ENCODE measurements at regions not wholly inside any gene's neighbourhood (a gene's known extent, or its start where the extent isn't known, plus 50 kb on each side); places are given as distances from the start of the nearest gene placed in this dataset.

- no peaks in the 10 kb centered on the region for H3K79me2 ChIP-seq (ENCODE audit: low read length)
- no peak overlapping the region for H3K4me3 ChIP-seq (ENCODE audit: low read length)
- no peak overlapping the region for H3K27ac ChIP-seq (ENCODE audit: low read length)
- no peak overlapping the region for H3K9ac ChIP-seq (ENCODE audit: low read length)
- H3K9me3 ChIP-seq (ENCODE audit: low read length), result no peaks in the 10 kb centered on the region
- no peaks in the 10 kb centered on the region for H3K36me3 ChIP-seq (ENCODE audit: insufficient read depth, low read length)
- no peaks in the 10 kb centered on the region for H3K4me1 ChIP-seq (ENCODE audit: low read length)
- no peaks in the 10 kb centered on the region for H4K20me1 ChIP-seq (ENCODE audit: insufficient read depth, low read depth, low read length)
- H3K27me3 ChIP-seq (ENCODE audit: low read length), result no peaks in the 10 kb centered on the region
- H2AFZ ChIP-seq (ENCODE audit: low read length), result no peak overlapping the region
- no peaks in the 10 kb centered on the region for H3K9me2 ChIP-seq (replicated peaks; ENCODE audit: insufficient read depth, low read length)
- no peak overlapping the region for H3K4me2 ChIP-seq (ENCODE audit: low read depth, low read length, poor library complexity, severe bottlenecking)
- DNase-seq, result no peak
Measured at GRCh38 chr17:14444915-14445314, 144.0 kb downstream of the HS3ST3B1 start.

GRCh38 chr17:14442798-14443528, 142.1 kb downstream of the HS3ST3B1 start:
- Histone ChIP-seq H2AFZ (ENCODE audit: low read length) (no peak overlapping the region), H3K36me3 (ENCODE audit: insufficient read depth, low read length) (no peaks in the 10 kb centered on the region), H3K79me2 (ENCODE audit: low read length) (no peaks in the 10 kb centered on the region), H3K27me3 (ENCODE audit: low read length) (no peaks in the 10 kb centered on the region), H3K4me3 (ENCODE audit: low read length) (no peak overlapping the region), H3K4me1 (ENCODE audit: low read length) (no peaks in the 10 kb centered on the region), H3K9ac (ENCODE audit: low read length) (no peak overlapping the region), H3K9me3 (ENCODE audit: low read length) (no peaks in the 10 kb centered on the region), H3K9me2 (replicated peaks; ENCODE audit: insufficient read depth, low read length) (no peaks in the 10 kb centered on the region), H4K20me1 (ENCODE audit: insufficient read depth, low read depth, low read length) (no peaks in the 10 kb centered on the region), H3K27ac (ENCODE audit: low read length) (no peak overlapping the region), H3K4me2 (ENCODE audit: low read depth, low read length, poor library complexity, severe bottlenecking) (no peak overlapping the region)
- DNase-seq, result no peak

GRCh38 chr17:14437176-14437575, 136.3 kb downstream of the HS3ST3B1 start:
- H3K36me3 ChIP-seq (ENCODE audit: insufficient read depth, low read length), result no peaks in the 10 kb centered on the region
- H3K27me3 ChIP-seq (ENCODE audit: low read length), result no peaks in the 10 kb centered on the region
- H3K4me1 ChIP-seq (ENCODE audit: low read length), result no peaks in the 10 kb centered on the region
- no peak overlapping the region for H3K4me3 ChIP-seq (ENCODE audit: low read length)
- no peak overlapping the region for H2AFZ ChIP-seq (ENCODE audit: low read length)
- no peak for DNase-seq
- H3K9me2 ChIP-seq (replicated peaks; ENCODE audit: insufficient read depth, low read length), result no peaks in the 10 kb centered on the region
- no peak overlapping the region for H3K27ac ChIP-seq (ENCODE audit: low read length)
- no peaks in the 10 kb centered on the region for H3K9me3 ChIP-seq (ENCODE audit: low read length)
- no peak overlapping the region for H3K4me2 ChIP-seq (ENCODE audit: low read depth, low read length, poor library complexity, severe bottlenecking)
- no peak overlapping the region for H3K9ac ChIP-seq (ENCODE audit: low read length)
- no peaks in the 10 kb centered on the region for H3K79me2 ChIP-seq (ENCODE audit: low read length)
- H4K20me1 ChIP-seq (ENCODE audit: insufficient read depth, low read depth, low read length), result no peaks in the 10 kb centered on the region

DNA sequence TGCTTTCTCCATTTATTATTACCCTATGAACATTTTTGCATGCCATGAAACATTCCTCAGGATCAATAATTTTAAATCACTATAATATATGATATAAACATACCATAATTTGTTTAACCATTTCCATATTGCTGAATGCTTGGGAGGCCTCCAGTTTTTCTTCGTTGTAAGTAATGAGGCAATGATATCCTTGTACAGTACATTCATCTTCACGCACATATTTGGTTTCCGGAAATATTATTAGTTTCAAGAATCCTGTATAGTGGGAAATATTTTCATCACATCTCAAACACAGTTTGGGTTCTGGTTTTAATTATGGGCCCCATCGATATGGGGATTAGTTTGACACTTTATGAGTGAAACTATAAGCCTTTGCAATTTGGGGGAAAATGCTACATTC, 135.4 kb downstream of the HS3ST3B1 start:
- Histone ChIP-seq H3K4me1 (ENCODE audit: low read length) (no peaks in the 10 kb centered on the region), H3K27ac (ENCODE audit: low read length) (no peak overlapping the region), H3K4me3 (ENCODE audit: low read length) (no peak overlapping the region), H2AFZ (ENCODE audit: low read length) (no peak overlapping the region), H3K9me3 (ENCODE audit: low read length) (no peaks in the 10 kb centered on the region), H3K79me2 (ENCODE audit: low read length) (no peaks in the 10 kb centered on the region), H3K27me3 (ENCODE audit: low read length) (no peaks in the 10 kb centered on the region), H3K9ac (ENCODE audit: low read length) (no peak overlapping the region), H4K20me1 (ENCODE audit: insufficient read depth, low read depth, low read length) (no peaks in the 10 kb centered on the region), H3K36me3 (ENCODE audit: insufficient read depth, low read length) (no peaks in the 10 kb centered on the region), H3K9me2 (replicated peaks; ENCODE audit: insufficient read depth, low read length) (no peaks in the 10 kb centered on the region), H3K4me2 (ENCODE audit: low read depth, low read length, poor library complexity, severe bottlenecking) (no peak overlapping the region)
- DNase-seq, result no peak

DNA sequence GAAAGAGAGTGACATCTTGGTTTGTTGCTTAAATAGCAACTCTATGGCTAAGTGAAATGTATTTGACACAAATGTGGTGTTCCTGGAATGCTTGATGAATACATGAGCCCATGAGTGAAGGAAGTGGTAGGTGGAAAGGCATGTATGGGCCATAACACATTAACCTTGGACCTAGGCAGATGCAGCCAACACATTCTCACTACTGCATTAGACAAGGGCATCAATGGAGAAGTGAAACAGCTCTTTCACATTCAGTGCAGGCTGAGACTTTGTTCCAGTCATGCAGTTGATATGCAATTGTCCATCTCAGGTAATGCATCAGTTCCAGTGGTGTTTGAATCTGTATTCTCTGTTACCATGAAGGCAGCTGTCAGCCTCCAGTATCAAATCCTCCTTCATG, 133.6 kb downstream of the HS3ST3B1 start:
- DNase-seq, result no peak
- Histone ChIP-seq H3K27me3 (ENCODE audit: low read length) (no peaks in the 10 kb centered on the region), H3K27ac (ENCODE audit: low read length) (no peak overlapping the region), H3K9ac (ENCODE audit: low read length) (no peak overlapping the region), H3K4me2 (ENCODE audit: low read depth, low read length, poor library complexity, severe bottlenecking) (no peak overlapping the region), H3K36me3 (ENCODE audit: insufficient read depth, low read length) (no peaks in the 10 kb centered on the region), H3K79me2 (ENCODE audit: low read length) (no peaks in the 10 kb centered on the region), H3K9me2 (replicated peaks; ENCODE audit: insufficient read depth, low read length) (no peaks in the 10 kb centered on the region), H4K20me1 (ENCODE audit: insufficient read depth, low read depth, low read length) (no peaks in the 10 kb centered on the region), H3K4me1 (ENCODE audit: low read length) (no peaks in the 10 kb centered on the region), H2AFZ (ENCODE audit: low read length) (no peak overlapping the region), H3K4me3 (ENCODE audit: low read length) (no peak overlapping the region), H3K9me3 (ENCODE audit: low read length) (no peaks in the 10 kb centered on the region)

DNA sequence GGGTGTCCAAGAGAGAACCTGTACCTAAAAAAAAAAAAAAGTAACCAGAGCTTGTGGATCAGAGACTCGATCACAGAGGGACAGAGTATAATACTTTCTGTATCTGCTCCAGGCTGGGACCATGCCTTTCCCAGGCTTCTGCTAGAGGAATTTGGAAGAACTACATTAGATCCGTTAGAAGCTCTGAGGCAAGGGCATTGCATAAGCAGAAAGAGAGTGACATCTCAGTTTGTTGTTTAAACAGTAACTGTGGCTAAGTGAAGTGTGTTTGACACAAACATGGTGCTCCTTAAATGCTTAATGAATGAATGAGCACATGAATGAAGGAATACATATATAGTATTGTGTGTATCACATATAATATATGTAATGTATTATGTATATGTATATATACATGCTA, 131.2 kb downstream of the HS3ST3B1 start:
- DNase-seq, result no peak
- no peaks in the 10 kb centered on the region for H3K9me3 ChIP-seq (ENCODE audit: low read length)
- H4K20me1 ChIP-seq (ENCODE audit: insufficient read depth, low read depth, low read length), result no peaks in the 10 kb centered on the region
- no peaks in the 10 kb centered on the region for H3K79me2 ChIP-seq (ENCODE audit: low read length)
- no peaks in the 10 kb centered on the region for H3K36me3 ChIP-seq (ENCODE audit: insufficient read depth, low read length)
- no peak overlapping the region for H2AFZ ChIP-seq (ENCODE audit: low read length)
- H3K9ac ChIP-seq (ENCODE audit: low read length), result no peak overlapping the region
- no peaks in the 10 kb centered on the region for H3K27me3 ChIP-seq (ENCODE audit: low read length)
- H3K9me2 ChIP-seq (replicated peaks; ENCODE audit: insufficient read depth, low read length), result no peaks in the 10 kb centered on the region
- H3K27ac ChIP-seq (ENCODE audit: low read length), result no peak overlapping the region
- peaks cover 18% of the 10 kb centered on the region for H3K4me1 ChIP-seq (ENCODE audit: low read length)
- no peak overlapping the region for H3K4me2 ChIP-seq (ENCODE audit: low read depth, low read length, poor library complexity, severe bottlenecking)
- H3K4me3 ChIP-seq (ENCODE audit: low read length), result no peak overlapping the region

DNA sequence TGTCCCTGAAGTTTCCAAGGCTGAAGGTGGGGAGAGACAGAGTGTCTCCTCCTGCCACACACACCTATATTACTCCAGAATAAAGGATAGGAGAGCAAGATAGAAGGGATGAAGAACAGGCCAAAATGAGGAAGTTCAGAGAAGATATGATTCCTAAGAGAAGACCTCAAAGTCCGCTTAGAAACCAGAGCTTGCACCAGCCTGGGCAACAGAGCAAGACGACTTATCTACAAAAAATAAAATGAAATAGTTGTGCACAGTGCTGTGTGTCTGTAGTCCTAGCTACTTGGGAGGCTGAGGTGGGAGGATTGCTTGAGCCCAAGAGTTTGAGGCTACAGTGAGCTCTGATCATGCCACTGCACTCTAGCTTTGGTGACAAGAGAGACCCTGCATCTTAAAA, 128.2 kb downstream of the HS3ST3B1 start:
- H3K4me3 ChIP-seq (ENCODE audit: low read length), result no peak overlapping the region
- no peaks in the 10 kb centered on the region for H3K9me3 ChIP-seq (ENCODE audit: low read length)
- H3K36me3 ChIP-seq (ENCODE audit: insufficient read depth, low read length), result no peaks in the 10 kb centered on the region
- H2AFZ ChIP-seq (ENCODE audit: low read length), result no peak overlapping the region
- H3K27me3 ChIP-seq (ENCODE audit: low read length), result no peaks in the 10 kb centered on the region
- H3K9me2 ChIP-seq (replicated peaks; ENCODE audit: insufficient read depth, low read length), result no peaks in the 10 kb centered on the region
- peak overlapping the region; percentile 44 for H3K4me2 ChIP-seq (ENCODE audit: low read depth, low read length, poor library complexity, severe bottlenecking)
- H3K27ac ChIP-seq (ENCODE audit: low read length), result no peak overlapping the region
- no peak for DNase-seq
- H4K20me1 ChIP-seq (ENCODE audit: insufficient read depth, low read depth, low read length), result no peaks in the 10 kb centered on the region
- no peaks in the 10 kb centered on the region for H3K79me2 ChIP-seq (ENCODE audit: low read length)
- H3K9ac ChIP-seq (ENCODE audit: low read length), result no peak overlapping the region
- peaks cover 18% of the 10 kb centered on the region for H3K4me1 ChIP-seq (ENCODE audit: low read length)

GRCh38 chr17:14428648-14429029, 127.8 kb downstream of the HS3ST3B1 start:
- no peaks in the 10 kb centered on the region for H3K79me2 ChIP-seq (ENCODE audit: low read length)
- no peaks in the 10 kb centered on the region for H4K20me1 ChIP-seq (ENCODE audit: insufficient read depth, low read depth, low read length)
- no peak overlapping the region for H3K27ac ChIP-seq (ENCODE audit: low read length)
- peak overlapping the region; percentile 44 for H3K4me2 ChIP-seq (ENCODE audit: low read depth, low read length, poor library complexity, severe bottlenecking)
- H3K4me3 ChIP-seq (ENCODE audit: low read length), result peak overlapping the region; percentile 13; the same call in 1 of the 2 replicates
- DNase-seq, result peak; percentile 60
- H3K9me2 ChIP-seq (replicated peaks; ENCODE audit: insufficient read depth, low read length), result no peaks in the 10 kb centered on the region
- no peak overlapping the region for H3K9ac ChIP-seq (ENCODE audit: low read length)
- no peaks in the 10 kb centered on the region for H3K9me3 ChIP-seq (ENCODE audit: low read length)
- H2AFZ ChIP-seq (ENCODE audit: low read length), result no peak overlapping the region
- H3K36me3 ChIP-seq (ENCODE audit: insufficient read depth, low read length), result no peaks in the 10 kb centered on the region
- H3K4me1 ChIP-seq (ENCODE audit: low read length), result peaks cover 18% of the 10 kb centered on the region
- H3K27me3 ChIP-seq (ENCODE audit: low read length), result no peaks in the 10 kb centered on the region
